H9 (cell line): ENCODE measurements at regions not wholly inside any gene's neighbourhood (a gene's known extent, or its start where the extent isn't known, plus 50 kb on each side); places are given as distances from the start of the nearest gene placed in this dataset.

Experiments
- DNase-seq: peaks from one replicate; pipeline ENCODE4 v3.0.0-alpha.2; 2017
- H2AFZ ChIP-seq: one replicate; pipeline ENCODE4 v1.6.1; 2013; ENCODE audit warnings: mild to moderate bottlenecking, low read length, control low read depth, moderate library complexity
- H2AK5ac ChIP-seq: 2 replicates; pipeline ENCODE4 v1.6.1; 2013; ENCODE audit warnings: low read length, control low read depth, mixed read lengths; ENCODE audit not compliant: insufficient read length
- H2BK120ac ChIP-seq: one replicate; pipeline ENCODE4 v1.6.1; 2013; ENCODE audit warnings: low read depth, mild to moderate bottlenecking, low read length, control low read depth, inconsistent platforms; ENCODE audit not compliant: poor library complexity, severe bottlenecking
- H2BK12ac ChIP-seq: 2 replicates; pipeline ENCODE4 v1.6.1; 2013; ENCODE audit warnings: low read length, control low read depth, mixed read lengths, low read depth; ENCODE audit not compliant: insufficient read length
- H2BK15ac ChIP-seq: 2 replicates; pipeline ENCODE4 v1.6.1; 2013; ENCODE audit warnings: low read depth, low read length, control low read depth
- H2BK20ac ChIP-seq: one replicate; pipeline ENCODE4 v1.6.1; 2013; ENCODE audit warnings: low read depth, mild to moderate bottlenecking, low read length, control low read depth, inconsistent platforms; ENCODE audit not compliant: poor library complexity, severe bottlenecking
- H2BK5ac ChIP-seq: 2 replicates; pipeline ENCODE4 v1.6.1; 2013; ENCODE audit warnings: low read length, control low read depth, mixed read lengths; ENCODE audit not compliant: insufficient read length
- H3K14ac ChIP-seq: 2 replicates; pipeline ENCODE4 v1.6.1; 2013; ENCODE audit warnings: low read length, control low read depth; ENCODE audit not compliant: insufficient read depth
- H3K18ac ChIP-seq: 2 replicates; pipeline ENCODE4 v1.6.1; 2013; ENCODE audit warnings: low read depth, mild to moderate bottlenecking, mixed read lengths, low read length, control low read depth; ENCODE audit not compliant: insufficient read length
- H3K23ac ChIP-seq: 2 replicates; pipeline ENCODE4 v1.6.1; 2013; ENCODE audit warnings: low read length, control low read depth, mixed read lengths, low read depth; ENCODE audit not compliant: insufficient read length
- H3K23me2 ChIP-seq: 2 replicates; pipeline ENCODE4 v1.6.1; 2013; ENCODE audit warnings: low read depth, mild to moderate bottlenecking, mixed read lengths, low read length, control low read depth; ENCODE audit not compliant: insufficient read length, poor library complexity, severe bottlenecking
- H3K27ac ChIP-seq: 2 replicates; pipeline ENCODE4 v1.5.1; 2013; ENCODE audit warnings: low read length, control low read depth, mixed read lengths, low read depth; ENCODE audit not compliant: insufficient read length
- H3K27me3 ChIP-seq: 2 replicates; pipeline ENCODE4 v1.6.1; 2013; ENCODE audit warnings: low read length, control low read depth, inconsistent platforms; ENCODE audit not compliant: insufficient read depth
- H3K4ac ChIP-seq: 2 replicates; pipeline ENCODE4 v1.6.1; 2013; ENCODE audit warnings: low read depth, mild to moderate bottlenecking, control low read depth, inconsistent platforms, low read length, moderate library complexity
- H3K4me1 ChIP-seq: 2 replicates; pipeline ENCODE4 v1.6.1; 2013; ENCODE audit warnings: low read length, control low read depth, inconsistent platforms; ENCODE audit not compliant: insufficient read depth
- H3K4me2 ChIP-seq: 2 replicates; pipeline ENCODE4 v1.6.1; 2013; ENCODE audit warnings: low read length, control low read depth, mixed read lengths; ENCODE audit not compliant: insufficient read length, insufficient read depth
- H3K56ac ChIP-seq: 2 replicates; pipeline ENCODE4 v1.6.1; 2013; ENCODE audit warnings: low read depth, mild to moderate bottlenecking, mixed read lengths, low read length, control low read depth; ENCODE audit not compliant: insufficient read length
- H3K79me1 ChIP-seq: 2 replicates; pipeline ENCODE4 v1.6.1; 2013; ENCODE audit warnings: low read depth, mild to moderate bottlenecking, moderate library complexity, low read length, control low read depth, inconsistent platforms; ENCODE audit not compliant: insufficient read depth, poor library complexity, severe bottlenecking
- H3K79me2 ChIP-seq: 2 replicates; pipeline ENCODE4 v1.6.1; 2013; ENCODE audit warnings: low read length, control low read depth, inconsistent platforms; ENCODE audit not compliant: insufficient read depth
- H3K9ac ChIP-seq: 2 replicates; pipeline ENCODE4 v1.6.1; 2013; ENCODE audit warnings: low read length, control low read depth, mixed read lengths; ENCODE audit not compliant: insufficient read length; ENCODE audit errors: extremely low read depth
- H3K9me3 ChIP-seq: one replicate; pipeline ENCODE4 v1.6.1; 2013; ENCODE audit warnings: low read depth, low read length, inconsistent platforms; ENCODE audit not compliant: control insufficient read depth
- H3T11ph ChIP-seq: one replicate; pipeline ENCODE4 v1.6.1; 2013; ENCODE audit warnings: mild to moderate bottlenecking, low read length, control low read depth, inconsistent platforms
- H4K20me1 ChIP-seq: one replicate; pipeline ENCODE4 v1.6.1; 2013; ENCODE audit not compliant: control insufficient read depth, insufficient read length, insufficient read depth
- H4K5ac ChIP-seq: 2 replicates; pipeline ENCODE4 v1.6.1; 2013; ENCODE audit warnings: low read depth, mild to moderate bottlenecking, mixed read lengths, low read length, control low read depth; ENCODE audit not compliant: insufficient read length
- H4K8ac ChIP-seq: replicated peaks from 2 replicates; pipeline ENCODE4 v1.6.1; 2013; ENCODE audit warnings: low read length, control low read depth, mixed read lengths, low read depth; ENCODE audit not compliant: insufficient read length
- H4K91ac ChIP-seq: 2 replicates; pipeline ENCODE4 v1.6.1; 2013; ENCODE audit warnings: low read depth, mild to moderate bottlenecking, moderate library complexity, mixed read lengths, low read length, control low read depth; ENCODE audit not compliant: insufficient read length
- H3K27ac Mint-ChIP-seq, 3 experiments: 2 replicates in 2 of 3; 3 replicates in 1 of 3; pipeline ENCODE4 v1.8.0; 2020 to 2021; ENCODE audit warnings: mixed read lengths in 3 of 3, mild to moderate bottlenecking in 1 of 3, moderate library complexity in 1 of 3
- H3K27me3 Mint-ChIP-seq: 2 replicates; pipeline ENCODE4 v1.8.0; 2021; ENCODE audit warnings: low read depth, mild to moderate bottlenecking, moderate library complexity, mixed read lengths
- H3K36me3 Mint-ChIP-seq, 3 experiments: 2 replicates in 2 of 3; 3 replicates in 1 of 3; pipeline ENCODE4 v1.8.0; 2020 to 2021; ENCODE audit warnings: low read depth in 3 of 3, mixed read lengths in 3 of 3; ENCODE audit not compliant: insufficient read depth in 1 of 3
- H3K4me1 Mint-ChIP-seq, 2 experiments: 2 replicates each; pipeline ENCODE4 v1.8.0; 2020; ENCODE audit warnings: mixed read lengths in 2 of 2
- H3K4me3 Mint-ChIP-seq, 2 experiments: 2 replicates in 1 of 2; 3 replicates in 1 of 2; pipeline ENCODE4 v1.8.0; 2020 to 2021; ENCODE audit warnings: mild to moderate bottlenecking in 2 of 2, mixed read lengths in 2 of 2, moderate library complexity in 1 of 2
- H3K9me3 Mint-ChIP-seq, 2 experiments: 2 replicates in 1 of 2; 3 replicates in 1 of 2; pipeline ENCODE4 v1.8.0; 2020; ENCODE audit warnings: mild to moderate bottlenecking in 2 of 2, mixed read lengths in 2 of 2, moderate library complexity in 1 of 2
- CTCF ChIP-seq: fragments of 200-600 bp; sonication (generic); conservative IDR thresholded peaks from 3 replicates; pipeline ENCODE4 v1.8.0; 2021; ENCODE audit warnings: antibody characterized with exemption, mild to moderate bottlenecking
- WGBS: extraction: QIAGEN DNeasy Blood & Tissue Kit; methylation state at CpG from one replicate; pipeline ENCODE4 v1.1.7; 2013; ENCODE audit warnings: missing lambda C conversion rate, low lambda C conversion rate, mixed read lengths; ENCODE audit not compliant: insufficient read length; ENCODE audit errors: extremely low coverage; 5-methylcytosine and 5-hydroxymethylcytosine counted together

GRCh38 chr20:24831232-24831631 lies 117.8 kb upstream of the CST7 start:
- Histone ChIP-seq H3K9me3 (no peaks in the 10 kb centered on the region), H3K4me2 (no peak overlapping the region), H3K27ac (no peak overlapping the region), H2AFZ (no peak overlapping the region), H2BK5ac (no peak overlapping the region), H3T11ph (no peak overlapping the region), H3K9ac (no peak overlapping the region), H3K23ac (no peak overlapping the region), H2AK5ac (no peak overlapping the region), H3K4me1 (no peaks in the 10 kb centered on the region), H3K4ac (no peak overlapping the region), H3K79me2 (no peaks in the 10 kb centered on the region), H3K56ac (no peak overlapping the region), H4K91ac (no peak overlapping the region), H3K23me2 (no peaks in the 10 kb centered on the region), H3K79me1 (no peaks in the 10 kb centered on the region), H4K5ac (no peak overlapping the region), H2BK15ac (no peak overlapping the region), H2BK12ac (no peak overlapping the region), H4K20me1 (no peaks in the 10 kb centered on the region), H4K8ac (no peak overlapping the region), H3K18ac (no peak overlapping the region), H2BK120ac (no peak overlapping the region), H2BK20ac (no peak overlapping the region), H3K27me3 (no peaks in the 10 kb centered on the region), H3K14ac (no peak overlapping the region)
- H3K27ac Mint-ChIP-seq = no peak overlapping the region
- H3K27me3 Mint-ChIP-seq = no peaks in the 10 kb centered on the region
- no peaks in the 10 kb centered on the region for H3K4me1 Mint-ChIP-seq
- H3K9me3 Mint-ChIP-seq = no peaks in the 10 kb centered on the region
- H3K4me3 Mint-ChIP-seq = no peak overlapping the region
- DNase-seq = no peak
- no peaks in the 10 kb centered on the region for H3K36me3 Mint-ChIP-seq
- no CpG with 5 or more reads among the region's 1 CpG for WGBS
- no peak for TF ChIP-seq CTCF
